ENCODE measurements at regions not wholly inside any gene's neighbourhood (a gene's known extent, or its start where the extent isn't known, plus 50 kb on each side); places are given as distances from the start of the nearest gene placed in this dataset.

DNA sequence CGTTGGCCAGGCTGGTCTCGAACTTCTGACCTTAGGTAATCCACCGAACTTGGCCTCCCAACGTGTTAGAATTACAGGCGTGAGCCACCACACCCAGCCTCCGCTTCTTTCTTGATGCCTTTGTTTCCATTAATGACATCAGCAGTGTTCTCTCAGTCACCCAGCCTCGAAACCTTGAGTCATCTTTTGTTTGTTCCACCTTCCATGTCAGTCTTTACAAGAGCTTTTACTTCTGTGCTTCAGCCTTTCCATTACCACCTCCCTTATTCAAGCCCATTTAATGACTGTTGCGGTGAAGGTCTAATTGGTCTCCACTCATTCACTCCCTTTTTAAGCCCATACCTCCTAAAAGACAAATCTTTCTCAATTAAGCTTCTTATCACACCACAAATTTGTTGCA lies 146.6 kb upstream of the ADGRL2 start:
- H3K27ac ChIP-seq, result peak overlapping the region; percentile 76
- DNase-seq (ENCODE audit: low read depth, low spot score), result peak; percentile 80

DNA sequence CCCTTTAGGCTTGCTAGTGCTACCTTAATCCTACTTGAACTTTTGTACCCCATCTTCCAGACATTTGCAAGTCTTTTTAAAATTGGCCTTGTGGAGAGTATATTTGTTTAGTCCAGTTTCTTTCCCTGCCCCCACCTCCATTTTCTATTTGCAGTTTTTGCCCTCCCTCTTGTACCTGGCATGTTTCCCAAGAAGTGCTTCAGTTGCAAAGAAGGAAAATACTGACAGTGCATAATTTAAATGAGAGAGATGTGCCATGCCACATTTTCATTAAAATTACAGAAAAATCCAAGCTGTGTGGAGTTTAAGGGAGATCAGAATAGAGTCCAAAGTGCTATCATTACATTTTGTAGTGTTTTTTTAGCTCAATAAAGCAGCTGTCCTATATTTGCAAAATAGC lies 150.0 kb upstream of the ADGRL2 start:
- H3K27ac ChIP-seq, result no peak overlapping the region
- no peak for DNase-seq (ENCODE audit: low read depth, low spot score)

DNA sequence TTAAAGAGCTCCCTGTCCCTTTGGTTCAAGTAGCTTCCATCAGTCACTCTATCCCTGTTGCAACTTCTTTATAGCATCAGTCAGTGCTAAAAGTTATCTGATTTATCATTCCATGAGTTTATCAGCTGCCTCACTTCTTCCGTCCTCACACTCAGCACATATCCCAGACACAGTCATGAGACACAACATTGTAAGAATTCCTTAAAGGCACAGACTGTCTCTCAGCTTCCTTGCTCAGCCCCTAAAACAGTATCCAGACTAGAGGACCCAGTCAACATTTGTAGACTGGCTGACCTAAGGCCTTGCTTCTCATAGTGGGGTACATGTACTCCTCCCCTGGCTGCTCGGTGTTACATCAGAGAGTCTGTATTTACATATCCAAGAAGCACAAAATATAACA lies 164.9 kb upstream of the ADGRL2 start:
- DNase-seq (ENCODE audit: low read depth, low spot score), result no peak

DNA sequence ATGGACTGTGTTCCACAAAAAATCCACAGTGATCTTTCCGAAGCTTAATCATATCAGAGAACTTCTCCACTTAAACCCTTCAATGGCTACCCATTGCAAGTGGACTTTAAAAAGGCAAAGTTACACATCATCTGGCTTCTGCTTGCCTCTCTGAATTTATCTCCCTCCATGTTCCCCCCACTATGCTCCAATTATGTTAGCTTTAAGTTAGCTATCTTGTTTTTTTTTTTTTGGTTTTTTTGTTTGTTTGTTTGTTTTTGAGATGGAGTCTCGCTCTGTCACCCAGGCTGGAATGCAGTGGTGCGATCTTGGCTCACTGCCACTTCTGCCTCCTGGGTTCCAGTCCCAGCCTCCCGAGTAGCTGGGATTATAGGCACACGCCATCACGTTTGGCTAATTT lies 166.4 kb upstream of the ADGRL2 start:
- DNase-seq (ENCODE audit: low read depth, low spot score), result no peak
- no peak overlapping the region for H3K27ac ChIP-seq

More for the DNA sequence above, 164.9 kb upstream of the ADGRL2 start:
- no peak overlapping the region for H3K27ac ChIP-seq

DNA sequence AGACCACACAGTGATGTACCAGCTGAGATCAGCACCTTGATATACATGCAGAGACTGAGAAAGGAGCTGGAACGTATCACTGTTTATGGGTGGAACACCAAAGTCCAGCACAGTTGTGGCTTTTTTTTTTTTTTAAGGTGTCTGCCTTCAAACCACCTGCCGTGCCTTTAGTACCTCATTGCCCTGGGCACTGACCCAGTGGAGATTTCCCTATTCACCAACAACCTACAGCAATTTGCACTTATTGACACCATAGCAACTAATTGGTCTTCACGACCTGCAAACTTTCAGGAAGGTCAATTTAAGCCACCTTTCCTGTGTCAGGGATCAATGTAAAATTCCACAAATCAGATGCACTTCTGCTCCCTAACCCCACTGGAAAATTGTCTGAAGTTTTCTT lies 181.6 kb upstream of the ADGRL2 start:
- DNase-seq (ENCODE audit: low read depth, low spot score), result no peak
- no peak overlapping the region for H3K27ac ChIP-seq

DNA sequence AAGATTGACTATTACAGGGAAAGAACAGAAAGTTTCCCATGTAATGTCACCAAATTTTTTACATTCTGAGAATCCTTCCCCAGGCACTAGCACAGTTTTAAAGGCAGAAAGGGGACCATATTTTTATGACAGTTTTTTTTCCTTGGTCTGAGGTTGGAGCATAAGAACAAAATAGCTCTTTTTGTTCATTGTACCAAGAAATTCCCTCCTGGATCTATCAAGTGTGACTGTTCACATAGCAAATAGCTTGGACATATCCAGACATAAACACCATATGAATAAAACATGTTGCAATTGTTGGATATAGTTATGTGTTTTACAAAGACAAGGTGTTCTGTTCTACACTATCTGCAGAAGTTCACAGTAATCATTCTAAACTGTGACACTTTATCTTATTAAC lies 182.4 kb upstream of the ADGRL2 start:
- H3K27ac ChIP-seq, result no peak overlapping the region
- no peak for DNase-seq (ENCODE audit: low read depth, low spot score)

DNA sequence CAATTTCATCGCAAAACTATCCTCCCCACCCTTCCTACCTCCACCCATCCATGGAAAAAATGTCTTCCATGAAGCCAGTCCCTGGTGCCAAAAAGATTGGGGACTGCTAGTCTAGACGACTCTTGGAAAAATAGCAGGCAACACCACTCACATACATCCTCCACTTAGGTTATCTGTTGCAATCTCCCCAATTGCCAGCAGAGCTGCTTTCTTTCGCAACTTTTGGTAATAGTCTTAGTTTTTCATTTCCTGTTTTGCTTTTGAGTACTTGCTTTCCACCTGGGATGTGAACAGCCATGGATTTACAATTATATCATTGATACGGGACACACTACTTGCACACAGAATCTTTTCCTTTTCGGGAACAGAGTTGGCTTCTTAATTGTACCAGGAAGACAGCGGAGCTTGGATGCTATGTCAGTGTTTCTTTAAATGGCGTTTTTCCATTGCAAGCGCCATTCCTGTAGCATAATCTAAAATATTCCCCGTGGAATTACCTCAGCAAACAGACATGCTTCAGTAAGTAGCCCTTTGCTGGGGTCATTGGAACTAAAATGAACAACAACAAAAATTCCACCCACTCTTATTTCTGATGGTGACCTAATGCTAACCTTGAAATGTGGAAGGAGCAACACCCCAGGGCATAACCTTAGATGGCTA lies 183.3 kb upstream of the ADGRL2 start:
- DNase-seq (ENCODE audit: low read depth, low spot score), result no peak
- H3K27ac ChIP-seq, result no peak overlapping the region

DNA sequence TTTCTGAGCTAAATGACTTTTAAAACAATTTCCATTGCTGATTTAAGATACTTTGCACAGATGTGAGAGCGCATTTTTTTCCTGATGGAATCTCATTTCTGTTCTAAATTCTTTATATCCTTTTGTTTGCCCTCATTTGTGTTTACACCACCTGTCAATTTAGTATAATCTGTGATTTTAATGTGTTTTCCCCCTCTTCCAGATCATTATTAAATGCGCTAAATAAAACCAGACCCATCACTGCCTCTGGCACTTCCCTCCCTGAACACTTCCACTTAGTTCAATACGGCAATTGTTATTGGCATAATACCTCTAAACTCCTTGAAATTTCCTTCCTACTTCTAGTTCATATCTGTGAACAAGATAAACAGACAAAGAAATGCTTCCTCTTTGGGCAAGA lies 186.9 kb upstream of the ADGRL2 start:
- no peak overlapping the region for H3K27ac ChIP-seq
- DNase-seq (ENCODE audit: low read depth, low spot score), result no peak

DNA sequence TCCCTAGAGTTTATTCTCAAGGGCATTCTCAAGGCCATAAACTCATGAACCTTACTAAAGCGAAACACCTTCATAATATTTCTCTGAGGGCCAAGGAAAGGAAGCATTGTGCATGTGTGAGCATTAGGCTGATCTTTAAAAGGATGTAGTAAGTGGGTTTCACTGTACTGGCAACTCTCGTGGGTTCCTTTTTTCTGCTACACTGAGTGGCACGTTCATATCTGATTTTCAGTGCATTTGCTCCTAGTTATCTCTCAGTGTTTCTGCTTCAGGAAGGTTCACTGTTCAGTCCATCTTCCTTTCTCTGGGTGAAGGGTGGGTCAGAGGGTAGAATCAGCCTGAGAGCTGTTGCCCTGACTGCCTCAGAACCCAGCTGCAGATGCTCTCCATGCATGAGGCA lies 192.8 kb upstream of the ADGRL2 start:
- no peak overlapping the region for H3K27ac ChIP-seq
- DNase-seq (ENCODE audit: low read depth, low spot score), result no peak

DNA sequence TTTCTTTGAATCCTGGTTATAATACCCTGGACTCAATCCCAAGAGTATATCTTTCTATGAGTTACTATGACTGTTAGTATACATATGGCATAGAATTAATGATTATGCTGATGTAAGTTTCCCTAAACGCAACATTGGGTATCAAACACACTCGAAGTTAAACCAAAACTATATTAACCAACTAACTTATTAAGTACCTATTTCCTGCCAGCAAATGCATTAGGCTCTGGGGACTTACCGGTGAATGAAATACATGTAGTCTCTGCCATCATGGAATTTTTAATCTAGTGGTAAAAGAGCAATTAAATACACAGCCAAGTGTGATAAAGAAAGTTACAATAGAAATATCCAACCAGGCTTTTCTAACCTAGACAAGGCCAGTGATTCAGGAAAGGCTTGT lies 193.6 kb upstream of the ADGRL2 start:
- no peak overlapping the region for H3K27ac ChIP-seq
- no peak for DNase-seq (ENCODE audit: low read depth, low spot score)

DNA sequence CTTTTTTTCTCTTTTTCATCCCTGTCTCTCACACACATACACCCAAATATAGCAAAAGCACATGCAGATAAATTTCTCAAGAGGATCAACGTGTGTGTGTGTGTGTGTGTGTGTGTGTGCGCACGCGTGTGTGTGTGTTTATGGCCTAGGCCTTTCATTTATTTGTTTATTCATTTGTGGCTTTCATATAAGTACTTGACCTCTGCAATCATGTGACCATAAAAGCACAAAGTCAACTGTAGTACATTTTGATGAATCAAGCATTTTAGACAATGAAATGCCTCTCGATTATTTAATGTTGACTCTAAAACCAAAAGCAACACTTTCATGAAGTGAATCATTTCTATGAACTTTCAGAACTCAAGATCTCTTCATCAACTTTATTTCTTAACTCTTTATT lies 194.1 kb upstream of the ADGRL2 start:
- no peak for DNase-seq (ENCODE audit: low read depth, low spot score)
- no peak overlapping the region for H3K27ac ChIP-seq

DNA sequence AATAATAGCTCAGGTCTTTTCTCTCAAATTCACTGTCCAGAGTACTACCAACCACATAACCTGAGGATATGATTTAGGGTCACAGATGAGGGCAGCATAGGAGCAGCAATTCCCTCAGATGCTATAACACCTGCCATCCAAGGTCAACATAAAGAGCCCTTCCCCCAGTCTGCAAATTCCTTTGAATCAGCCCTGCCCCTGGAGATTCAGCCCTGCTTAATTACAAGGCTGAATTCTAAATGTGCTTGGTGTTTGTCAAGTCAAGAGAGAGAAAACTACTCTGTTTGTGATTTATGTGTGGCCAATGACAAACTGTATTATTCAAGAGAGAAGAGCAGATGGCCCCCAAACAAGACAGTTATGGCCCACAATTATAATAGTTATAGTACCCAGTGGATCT lies 195.7 kb upstream of the ADGRL2 start:
- no peak overlapping the region for H3K27ac ChIP-seq
- no peak for DNase-seq (ENCODE audit: low read depth, low spot score)

DNA sequence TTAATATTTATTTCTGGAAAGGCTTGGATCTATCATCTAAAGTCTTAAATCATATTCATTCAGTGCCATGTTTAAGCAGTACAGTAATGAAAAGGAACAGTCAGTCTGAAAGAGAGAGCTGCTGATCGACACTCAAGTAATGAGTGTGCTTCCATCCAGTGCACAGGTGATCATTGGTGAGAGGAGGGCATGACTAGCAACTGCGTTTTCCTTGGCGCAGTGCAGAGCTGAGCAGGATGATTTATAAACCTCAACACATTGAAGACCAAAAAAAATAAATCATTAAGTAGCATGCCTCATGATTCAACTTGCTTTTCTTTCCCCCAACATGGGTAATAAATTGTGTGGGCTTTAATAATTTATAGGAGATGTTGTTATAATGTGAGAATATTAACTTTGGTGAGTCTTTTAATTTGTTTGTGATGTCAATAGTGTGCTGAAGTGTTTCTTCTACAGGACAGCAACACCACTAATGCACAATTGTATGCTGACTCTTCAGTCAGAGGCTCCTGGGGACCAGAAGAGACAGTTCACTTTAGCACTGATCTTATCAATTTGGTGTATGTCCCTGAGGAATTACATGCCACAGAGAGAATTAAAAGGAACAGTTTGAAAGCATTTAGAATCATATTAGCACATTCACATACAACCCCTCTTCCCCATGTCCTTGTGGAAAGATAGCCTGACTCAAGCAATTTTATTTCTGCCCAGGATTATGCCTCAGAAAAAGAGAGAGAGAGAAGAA lies 199.7 kb upstream of the ADGRL2 start:
- H3K27ac ChIP-seq, result no peak overlapping the region
- DNase-seq (ENCODE audit: low read depth, low spot score), result no peak

DNA sequence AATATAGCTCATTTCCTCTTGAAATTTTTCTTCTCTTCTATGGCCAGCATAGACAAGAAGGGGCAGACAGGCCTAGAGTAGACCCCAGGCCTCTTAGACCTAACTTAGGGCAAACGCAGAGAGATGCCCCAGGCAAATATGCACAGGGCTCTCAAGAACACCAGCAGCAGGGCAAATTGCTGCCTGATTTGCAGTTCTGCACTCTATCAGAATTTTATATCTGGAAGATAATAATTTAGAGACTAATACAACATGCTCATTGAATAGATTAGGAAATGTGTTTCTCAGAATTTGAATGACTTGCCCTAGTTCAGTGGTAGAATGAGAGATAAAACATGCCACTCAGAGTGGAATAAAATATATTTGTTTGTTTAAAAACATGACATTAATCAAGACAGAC lies 200.4 kb upstream of the ADGRL2 start:
- DNase-seq (ENCODE audit: low read depth, low spot score), result no peak

DNA sequence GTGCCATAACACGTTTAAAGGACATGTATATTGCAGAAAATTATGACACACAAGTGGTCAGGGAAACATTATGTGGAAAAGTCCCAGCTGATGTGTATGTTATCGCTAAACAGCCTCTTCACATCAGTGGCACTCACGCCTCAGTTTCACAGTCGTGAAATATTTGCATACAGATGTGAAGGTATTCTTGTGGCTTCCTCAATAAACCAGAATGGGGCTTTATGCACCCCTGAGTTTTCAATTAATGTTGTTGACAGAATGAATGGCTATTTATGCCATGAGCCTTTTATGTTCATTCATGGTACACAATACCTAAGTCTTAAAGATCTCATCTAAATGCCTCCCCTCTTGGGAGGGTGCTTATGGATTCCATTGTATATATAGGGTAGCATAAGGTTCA lies 202.1 kb upstream of the ADGRL2 start:
- no peak overlapping the region for H3K27ac ChIP-seq
- DNase-seq (ENCODE audit: low read depth, low spot score), result no peak

More for the DNA sequence above, 200.4 kb upstream of the ADGRL2 start:
- H3K27ac ChIP-seq, result no peak overlapping the region

DNA sequence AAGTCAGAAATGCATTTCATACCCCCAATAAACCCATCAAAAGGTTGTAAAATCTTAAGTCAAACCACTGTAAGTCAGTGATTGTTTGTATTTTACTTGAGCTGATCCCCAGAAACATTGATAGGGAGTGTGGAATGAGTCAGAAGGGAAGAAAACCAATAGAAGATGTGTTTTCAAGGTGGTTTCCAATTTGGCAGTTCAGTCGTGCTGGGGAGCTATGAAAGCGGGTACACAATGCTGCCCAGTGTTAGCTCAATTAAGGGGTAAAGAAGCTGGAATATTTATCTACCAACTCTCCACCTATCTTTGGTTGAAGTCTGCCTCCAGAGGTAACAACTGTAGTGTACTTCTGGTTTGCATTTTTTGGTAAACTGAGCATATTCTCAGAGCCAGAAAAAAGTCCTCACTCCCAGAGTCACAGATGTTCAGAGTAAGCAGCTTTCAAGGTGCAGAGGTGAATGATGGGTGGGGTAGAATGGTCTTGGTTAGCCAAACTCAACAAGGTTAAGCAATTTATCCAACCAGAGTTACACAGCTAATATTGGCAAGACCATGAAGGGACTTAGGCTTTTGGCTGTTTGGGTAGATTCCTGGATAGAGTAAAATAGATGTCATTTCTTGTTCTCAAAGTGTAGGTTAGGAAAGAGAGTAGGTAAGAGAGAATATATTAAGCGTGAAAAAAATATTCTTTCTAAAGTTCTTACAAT lies 202.9 kb upstream of the ADGRL2 start:
- no peak for DNase-seq (ENCODE audit: low read depth, low spot score)
- no peak overlapping the region for H3K27ac ChIP-seq

DNA sequence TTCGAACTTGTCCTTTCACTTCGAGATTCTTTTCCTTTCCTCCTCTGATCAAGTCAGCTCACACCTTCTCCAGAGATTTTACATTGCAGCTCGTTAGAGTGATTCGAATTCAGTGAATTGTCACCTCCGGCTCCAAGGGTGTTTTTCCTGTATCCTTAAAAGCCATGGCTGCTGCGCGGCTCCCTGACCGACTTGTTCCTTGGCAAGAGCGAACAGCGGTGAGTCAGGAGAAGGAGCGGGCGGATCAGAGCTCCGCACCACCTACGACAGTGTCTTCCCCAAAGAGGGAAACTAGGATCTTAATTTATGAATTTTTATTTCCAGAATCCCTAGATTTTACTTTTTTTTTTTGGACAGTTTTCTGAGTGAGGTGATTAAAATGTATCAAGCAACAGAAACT lies 204.4 kb upstream of the ADGRL2 start:
- no peak for DNase-seq (ENCODE audit: low read depth, low spot score)
- H3K27ac ChIP-seq, result no peak overlapping the region

DNA sequence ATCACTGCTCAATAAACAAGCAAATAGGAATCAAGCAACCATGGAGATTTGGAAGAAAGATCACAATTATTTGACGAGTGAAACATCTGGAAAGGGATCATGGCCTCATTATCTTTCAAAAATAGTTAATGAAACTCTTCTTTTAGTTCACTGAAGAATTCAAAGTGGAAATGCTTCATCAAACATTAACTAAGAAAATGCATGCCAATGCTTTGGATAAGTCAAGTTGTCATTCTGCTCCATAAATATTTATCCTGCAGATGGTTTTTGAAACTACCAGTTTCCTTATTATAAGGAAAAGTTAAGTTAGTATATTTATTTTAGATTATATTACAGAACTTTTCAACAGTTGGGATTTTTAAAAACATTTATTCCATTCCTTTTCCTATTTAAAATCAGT lies 206.5 kb upstream of the ADGRL2 start:
- no peak overlapping the region for H3K27ac ChIP-seq
- DNase-seq (ENCODE audit: low read depth, low spot score), result no peak

DNA sequence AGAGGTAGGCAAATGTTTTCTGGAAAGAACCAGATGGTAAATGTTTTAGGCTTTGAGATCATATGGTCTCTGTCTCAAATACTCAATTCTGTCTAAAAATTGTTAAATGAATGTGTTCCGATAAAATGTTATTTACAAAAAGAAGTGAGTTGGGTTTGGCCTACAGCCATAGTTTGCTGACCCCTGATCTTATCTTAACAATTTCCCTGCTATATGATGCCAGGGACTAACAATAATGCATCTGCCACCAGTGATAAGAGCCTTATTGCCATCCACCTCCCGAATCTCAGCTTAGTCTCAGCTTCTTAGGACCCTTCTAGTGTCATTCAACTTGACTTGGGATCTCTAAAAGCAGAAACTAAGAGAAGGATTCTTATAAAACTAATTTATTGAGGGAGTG lies 208.5 kb upstream of the ADGRL2 start:
- no peak for DNase-seq (ENCODE audit: low read depth, low spot score)
- H3K27ac ChIP-seq, result no peak overlapping the region

DNA sequence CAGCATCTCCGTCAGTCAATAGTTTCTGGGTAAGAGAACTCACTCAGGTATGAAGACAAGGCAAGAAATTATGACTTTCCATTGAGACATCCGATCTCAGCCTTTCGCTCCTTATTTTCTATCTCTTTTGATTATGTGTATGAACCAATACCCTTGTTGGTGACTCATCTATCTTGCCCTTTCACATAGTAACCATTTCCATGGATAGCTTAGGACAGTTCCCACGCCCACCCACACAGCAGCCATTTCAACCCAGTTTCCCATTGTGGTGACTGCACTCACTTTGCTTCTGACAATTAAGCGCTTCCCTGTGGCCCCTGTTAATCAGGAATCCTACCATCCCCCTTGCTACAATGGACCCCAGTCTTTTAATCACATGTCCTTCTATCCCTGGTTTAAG lies 210.6 kb upstream of the ADGRL2 start:
- no peak overlapping the region for H3K27ac ChIP-seq
- no peak for DNase-seq (ENCODE audit: low read depth, low spot score)

DNA sequence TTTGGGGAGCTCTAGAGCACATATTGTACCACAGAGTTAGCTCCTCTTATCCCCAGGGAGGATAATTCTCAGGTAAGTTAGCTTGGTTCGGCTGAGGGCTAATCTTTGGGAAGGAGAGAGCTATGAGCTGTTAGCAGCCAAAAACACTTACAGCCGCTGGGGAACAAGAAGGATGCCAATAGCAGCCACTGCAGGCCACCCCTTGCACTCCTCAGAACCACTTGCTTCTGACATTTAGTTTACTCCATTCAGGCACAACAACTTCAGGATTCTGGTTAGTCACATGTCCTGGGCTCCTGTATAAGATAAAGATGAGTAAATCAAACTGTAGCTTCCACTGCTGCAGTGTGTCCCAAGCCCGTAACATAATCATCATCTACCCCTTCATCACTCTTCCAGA lies 212.6 kb upstream of the ADGRL2 start:
- no peak overlapping the region for H3K27ac ChIP-seq
- no peak for DNase-seq (ENCODE audit: low read depth, low spot score)

DNA sequence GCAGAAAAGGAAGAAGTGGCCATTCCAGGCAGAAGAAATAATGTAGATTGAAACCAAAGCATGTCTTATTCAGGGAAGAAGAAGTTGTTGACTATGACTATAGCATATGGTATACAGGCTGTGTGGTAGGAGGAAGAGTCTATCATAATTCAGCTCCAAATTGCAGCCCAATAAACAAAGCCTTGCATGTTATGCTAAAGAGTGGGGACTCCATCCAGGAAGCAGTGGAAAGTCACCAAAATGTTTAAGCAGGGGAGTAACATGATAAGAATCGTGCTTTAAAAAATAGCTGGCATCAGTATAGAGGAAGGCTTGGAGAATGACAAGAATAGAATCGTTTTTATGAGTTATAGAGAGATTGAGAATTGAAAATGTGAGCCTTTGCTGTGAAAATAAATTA lies 213.3 kb upstream of the ADGRL2 start:
- no peak for DNase-seq (ENCODE audit: low read depth, low spot score)
- no peak overlapping the region for H3K27ac ChIP-seq
